Memory B cell (primary cell): ENCODE measurements at regions not wholly inside any gene's neighbourhood (a gene's known extent, or its start where the extent isn't known, plus 50 kb on each side); places are given as distances from the start of the nearest gene placed in this dataset.

Experiments used
- ATAC-seq: fragments of 150-1000 bp; cut with Tn5 transposase; 2 replicates; pipeline ENCODE4 v1.10.0; 2021; ENCODE audit warnings: low read depth, mild to moderate bottlenecking, moderate library complexity
- DNase-seq, 2 donors: peaks; one replicate each; pipeline ENCODE4 v3.0.0; 2022; ENCODE audit warnings: low spot score in 2 of 2
- H3K27ac Mint-ChIP-seq: one replicate; pipeline ENCODE4 v1.8.0; 2022; ENCODE audit warnings: mild to moderate bottlenecking, moderate library complexity, mixed read lengths
- H3K27me3 Mint-ChIP-seq: one replicate; pipeline ENCODE4 v1.8.0; 2022; ENCODE audit warnings: mixed read lengths
- H3K36me3 Mint-ChIP-seq: one replicate; pipeline ENCODE4 v1.8.0; 2022; ENCODE audit warnings: mild to moderate bottlenecking, mixed read lengths
- H3K4me1 Mint-ChIP-seq: one replicate; pipeline ENCODE4 v1.8.0; 2022; ENCODE audit warnings: mixed read lengths
- H3K4me3 Mint-ChIP-seq: one replicate; pipeline ENCODE4 v1.8.0; 2022; ENCODE audit warnings: mild to moderate bottlenecking, moderate library complexity, mixed read lengths
- H3K9me3 Mint-ChIP-seq: one replicate; pipeline ENCODE4 v1.8.0; 2022; ENCODE audit warnings: mixed read lengths

DNA sequence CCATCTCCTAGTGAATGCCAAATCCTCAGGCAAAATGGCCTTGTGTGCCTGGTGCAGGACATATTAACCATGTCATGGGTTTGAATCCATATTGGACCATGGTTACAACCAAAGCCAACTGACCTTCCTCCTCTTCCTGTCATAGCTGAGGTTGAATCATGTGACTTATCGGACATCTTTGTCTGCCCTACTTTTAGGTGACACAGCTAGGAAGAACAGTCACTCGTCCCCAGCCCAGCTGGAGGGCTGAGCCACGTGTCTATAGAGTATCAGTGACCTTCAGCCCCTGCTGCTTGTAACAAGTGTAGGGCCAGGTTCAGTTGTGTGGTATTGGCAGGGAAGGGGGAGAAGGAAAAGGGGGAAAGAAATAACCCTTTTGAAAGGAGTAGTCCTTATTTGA, 225.2 kb downstream of the KTN1 start:
- Mint-ChIP-seq H3K4me3 (no peak overlapping the region), H3K4me1 (peaks cover 4% of the 10 kb centered on the region), H3K27ac (no peak overlapping the region), H3K27me3 (peaks cover 5% of the 10 kb centered on the region), H3K36me3 (no peaks in the 10 kb centered on the region), H3K9me3 (no peaks in the 10 kb centered on the region)
- ATAC-seq (no peak), DNase-seq (no peak)

DNA sequence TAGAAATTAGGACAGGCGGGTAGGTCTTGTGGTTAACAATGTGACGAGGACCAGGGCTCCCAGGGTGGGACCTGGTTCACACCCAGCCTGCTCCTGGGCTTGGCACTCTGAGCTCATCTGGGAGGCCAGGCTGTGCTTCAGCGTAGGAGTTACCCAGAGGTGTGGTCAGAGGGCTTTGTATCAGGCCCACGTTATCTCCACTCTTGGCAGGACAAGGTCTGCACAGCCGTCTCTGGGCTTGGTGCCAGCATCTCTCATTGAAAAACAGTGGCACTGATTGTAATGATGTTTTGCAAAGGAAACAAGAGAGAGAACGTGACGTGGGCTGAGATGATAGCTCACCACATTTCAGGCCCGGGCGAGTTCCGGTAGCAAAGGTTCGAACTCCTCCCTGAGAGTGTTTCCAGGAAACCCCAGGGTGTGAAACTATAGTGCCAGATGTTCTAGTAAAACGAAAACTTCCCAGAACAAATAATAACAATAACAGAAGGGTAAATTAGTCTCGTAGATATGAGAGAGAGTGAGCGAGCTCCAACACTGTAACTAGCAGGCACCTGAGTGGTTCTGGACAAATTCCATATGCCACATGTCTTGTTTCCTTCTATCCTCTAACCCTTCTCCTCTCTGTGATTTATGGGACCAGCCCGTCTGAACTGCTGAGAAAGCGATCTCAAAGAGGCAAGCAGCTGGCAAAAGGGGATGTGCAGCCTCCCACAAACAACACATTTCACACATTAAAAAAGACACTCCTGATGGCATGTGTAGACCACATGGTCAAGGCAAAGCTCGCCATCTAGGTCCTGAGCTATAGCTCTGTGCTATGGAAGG, 227.3 kb downstream of the KTN1 start:
- H3K4me3 Mint-ChIP-seq = no peak overlapping the region
- peaks cover 1% of the 10 kb centered on the region for H3K36me3 Mint-ChIP-seq
- DNase-seq (no peak), ATAC-seq (no peak)
- H3K9me3 Mint-ChIP-seq = peaks cover 4% of the 10 kb centered on the region
- peaks cover 10% of the 10 kb centered on the region for H3K27me3 Mint-ChIP-seq
- H3K27ac Mint-ChIP-seq = no peak overlapping the region
- peaks cover 4% of the 10 kb centered on the region for H3K4me1 Mint-ChIP-seq

DNA sequence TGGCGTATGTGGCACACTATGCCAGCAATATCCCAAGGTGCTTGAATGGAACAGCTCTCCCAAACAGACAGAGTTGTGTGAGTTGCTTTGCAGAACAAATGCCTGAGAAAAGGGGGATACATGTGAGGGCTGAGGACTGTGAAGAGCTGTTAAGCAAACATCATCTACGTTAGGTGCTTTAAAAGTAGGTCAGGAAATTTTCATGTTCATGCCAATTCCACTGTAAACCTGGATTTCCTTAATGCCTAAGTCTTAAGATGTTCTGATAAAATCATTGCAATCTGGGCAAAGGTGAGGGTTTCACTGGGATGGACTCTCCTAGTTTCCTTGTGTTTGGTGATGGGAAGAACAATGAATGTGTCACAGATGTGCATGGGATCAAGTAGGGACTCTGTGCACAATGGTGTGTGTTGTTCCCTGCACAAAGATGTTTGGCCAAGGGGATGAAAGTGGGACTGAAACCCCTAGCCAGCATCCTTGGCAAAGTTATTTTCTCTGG, 227.9 kb downstream of the KTN1 start:
- Mint-ChIP-seq H3K36me3 (peaks cover 1% of the 10 kb centered on the region), H3K27me3 (peaks cover 10% of the 10 kb centered on the region), H3K27ac (no peak overlapping the region), H3K4me3 (no peak overlapping the region), H3K9me3 (peaks cover 4% of the 10 kb centered on the region), H3K4me1 (peaks cover 4% of the 10 kb centered on the region)
- ATAC-seq = no peak
- no peak for DNase-seq

DNA sequence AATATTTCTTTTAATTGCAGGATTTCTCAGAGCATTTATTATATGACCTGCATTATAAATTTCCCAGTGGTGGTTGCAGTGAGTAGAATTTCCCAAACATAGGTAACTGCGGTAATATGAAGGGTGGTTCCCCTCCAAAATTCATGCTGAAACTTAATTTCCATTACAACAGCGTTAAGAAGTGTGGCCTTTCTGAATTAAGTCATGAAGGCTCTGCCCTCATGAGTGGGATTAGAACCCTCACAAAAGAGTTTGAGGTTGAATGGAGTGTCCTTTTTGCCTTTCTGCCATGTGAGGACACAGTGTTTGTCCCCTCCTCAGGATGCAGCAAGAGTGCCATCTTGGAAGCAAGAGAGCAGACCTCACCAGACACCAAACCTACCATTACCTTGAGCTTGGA, 233.6 kb downstream of the KTN1 start:
- peaks cover 1% of the 10 kb centered on the region for H3K36me3 Mint-ChIP-seq
- H3K4me1 Mint-ChIP-seq = no peaks in the 10 kb centered on the region
- no peak for ATAC-seq
- no peak for DNase-seq
- H3K4me3 Mint-ChIP-seq = no peak overlapping the region
- peaks cover 5% of the 10 kb centered on the region for H3K27me3 Mint-ChIP-seq
- H3K27ac Mint-ChIP-seq = no peak overlapping the region
- peaks cover 5% of the 10 kb centered on the region for H3K9me3 Mint-ChIP-seq

DNA sequence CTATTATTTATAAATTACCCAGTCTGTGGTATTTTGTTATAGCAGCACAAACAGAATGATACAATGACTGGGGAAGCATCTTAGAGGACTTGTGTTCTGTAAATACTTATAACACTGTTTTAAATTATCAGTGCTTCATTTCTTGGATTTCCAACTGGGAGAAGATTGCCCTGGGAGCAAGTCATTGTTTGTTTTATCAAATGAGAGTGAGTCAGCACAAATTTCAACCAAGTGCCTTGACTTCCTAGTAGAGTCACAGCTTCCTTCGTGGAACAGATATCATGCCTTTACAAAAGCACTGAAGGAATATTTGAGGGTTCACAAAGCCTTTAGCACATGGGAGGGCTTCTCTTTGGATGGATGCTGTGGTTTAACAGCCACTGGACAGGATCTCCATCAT, 234.1 kb downstream of the KTN1 start:
- no peak for ATAC-seq
- H3K9me3 Mint-ChIP-seq = peaks cover 5% of the 10 kb centered on the region
- H3K27me3 Mint-ChIP-seq = peaks cover 5% of the 10 kb centered on the region
- no peaks in the 10 kb centered on the region for H3K4me1 Mint-ChIP-seq
- no peak for DNase-seq
- no peak overlapping the region for H3K4me3 Mint-ChIP-seq
- peaks cover 1% of the 10 kb centered on the region for H3K36me3 Mint-ChIP-seq
- no peak overlapping the region for H3K27ac Mint-ChIP-seq

DNA sequence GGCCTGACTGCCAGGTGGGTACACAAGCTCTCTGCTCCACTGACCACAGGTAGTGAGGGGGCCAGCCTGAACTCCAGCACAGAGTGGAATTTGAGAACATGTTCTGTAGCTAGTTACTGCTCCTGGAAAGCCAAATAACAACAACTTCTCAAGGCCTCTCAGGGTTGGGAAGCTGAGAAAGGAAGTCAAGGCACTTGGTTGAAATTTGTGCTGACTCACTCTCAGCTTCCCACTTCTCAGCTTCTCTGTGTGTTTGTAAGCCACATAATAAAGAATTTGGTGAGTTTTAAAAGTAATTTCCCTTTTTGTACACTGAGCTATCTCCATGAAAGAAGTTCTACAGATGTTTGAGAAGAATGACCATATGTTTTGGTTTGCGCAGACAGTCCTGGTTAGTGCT, 234.9 kb downstream of the KTN1 start:
- H3K36me3 Mint-ChIP-seq = peaks cover 1% of the 10 kb centered on the region

DNA sequence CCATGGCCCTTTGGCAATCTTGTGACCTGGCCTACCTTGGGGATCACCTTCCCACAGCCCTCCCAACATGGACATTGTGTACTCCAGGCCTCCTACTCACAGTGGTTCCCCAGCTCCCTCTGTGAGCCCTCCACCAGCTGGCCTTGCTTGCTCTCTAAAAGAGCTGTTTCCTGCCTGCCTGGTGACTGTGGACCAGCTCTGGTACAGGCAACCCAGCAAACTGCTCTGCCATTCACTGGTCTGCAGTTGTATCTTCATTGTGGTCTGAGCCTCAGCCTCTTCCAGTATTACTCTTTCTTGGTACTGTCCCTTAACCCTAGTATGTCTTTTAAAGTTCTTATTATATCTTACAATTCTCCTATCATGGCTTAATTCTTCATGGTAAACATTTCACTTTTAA, 236.2 kb downstream of the KTN1 start:
- no peak overlapping the region for H3K4me3 Mint-ChIP-seq
- H3K9me3 Mint-ChIP-seq = peaks cover 1% of the 10 kb centered on the region
- DNase-seq (no peak), ATAC-seq (no peak)
- no peak overlapping the region for H3K27ac Mint-ChIP-seq
- no peaks in the 10 kb centered on the region for H3K4me1 Mint-ChIP-seq
- no peaks in the 10 kb centered on the region for H3K27me3 Mint-ChIP-seq
- H3K36me3 Mint-ChIP-seq = no peaks in the 10 kb centered on the region

More for the DNA sequence above, 234.9 kb downstream of the KTN1 start:
- Mint-ChIP-seq H3K4me1 (no peaks in the 10 kb centered on the region), H3K27ac (no peak overlapping the region), H3K27me3 (peaks cover 5% of the 10 kb centered on the region), H3K9me3 (peaks cover 5% of the 10 kb centered on the region), H3K4me3 (no peak overlapping the region)
- DNase-seq (no peak), ATAC-seq (no peak)

DNA sequence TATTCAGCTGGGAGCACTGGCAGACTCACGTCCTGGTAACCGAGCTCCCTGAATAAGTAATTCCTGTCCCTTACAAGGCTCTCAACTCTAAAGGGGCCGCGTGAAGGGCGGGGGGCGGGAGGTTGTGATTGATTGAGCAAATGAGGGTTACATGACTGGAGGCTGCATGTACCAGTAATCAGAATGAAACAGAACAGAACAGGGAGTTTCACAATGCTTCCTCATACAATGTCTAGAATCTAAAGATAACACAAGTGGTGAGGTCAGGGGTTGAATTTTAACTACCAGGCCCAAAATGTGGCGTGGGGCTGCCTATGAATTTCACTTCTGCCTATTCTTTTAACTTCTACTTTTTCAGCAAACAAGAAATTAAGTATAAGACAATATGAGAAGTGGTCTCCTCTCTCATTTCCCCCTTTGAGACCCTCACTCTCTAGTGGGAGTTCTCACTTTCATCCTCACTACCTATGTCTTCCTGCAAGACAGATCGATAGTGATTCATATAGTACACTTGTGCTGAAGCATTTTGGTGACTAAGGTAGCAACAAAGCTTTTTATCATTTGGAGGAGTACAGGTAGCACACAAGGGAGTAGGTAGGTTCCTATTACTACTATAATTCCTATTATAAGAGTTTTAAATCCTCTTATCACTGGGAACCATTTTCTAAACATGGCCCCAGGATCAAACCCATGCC, 239.8 kb downstream of the KTN1 start:
- H3K4me3 Mint-ChIP-seq = no peak overlapping the region
- no peaks in the 10 kb centered on the region for H3K4me1 Mint-ChIP-seq
- no peak overlapping the region for H3K27ac Mint-ChIP-seq
- H3K27me3 Mint-ChIP-seq = no peaks in the 10 kb centered on the region
- no peaks in the 10 kb centered on the region for H3K9me3 Mint-ChIP-seq
- H3K36me3 Mint-ChIP-seq = no peaks in the 10 kb centered on the region
- ATAC-seq = no peak
- no peak for DNase-seq

DNA sequence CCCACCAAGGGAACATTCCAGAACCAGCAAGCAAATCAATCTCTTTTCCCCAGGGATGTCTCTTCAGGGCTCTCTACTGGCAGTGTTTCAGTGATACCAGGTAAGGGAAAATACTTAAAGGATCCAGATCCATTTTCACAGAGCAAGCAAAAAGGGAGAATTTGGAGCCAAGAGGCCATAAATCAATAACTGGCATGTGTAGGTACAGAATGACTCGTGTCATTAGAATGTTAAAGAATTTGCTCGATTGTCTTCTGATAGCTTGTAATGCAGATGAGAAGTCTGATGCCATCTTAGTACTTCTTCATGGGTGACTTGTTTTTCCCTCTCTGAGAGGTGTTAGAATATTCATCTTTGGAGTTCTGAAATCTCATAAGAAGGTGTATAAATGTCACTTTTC, 242.9 kb downstream of the KTN1 start:
- Mint-ChIP-seq H3K9me3 (no peaks in the 10 kb centered on the region), H3K4me1 (no peaks in the 10 kb centered on the region), H3K4me3 (no peak overlapping the region), H3K27me3 (peaks cover 7% of the 10 kb centered on the region), H3K27ac (no peak overlapping the region), H3K36me3 (no peaks in the 10 kb centered on the region)
- DNase-seq = no peak
- ATAC-seq = no peak

DNA sequence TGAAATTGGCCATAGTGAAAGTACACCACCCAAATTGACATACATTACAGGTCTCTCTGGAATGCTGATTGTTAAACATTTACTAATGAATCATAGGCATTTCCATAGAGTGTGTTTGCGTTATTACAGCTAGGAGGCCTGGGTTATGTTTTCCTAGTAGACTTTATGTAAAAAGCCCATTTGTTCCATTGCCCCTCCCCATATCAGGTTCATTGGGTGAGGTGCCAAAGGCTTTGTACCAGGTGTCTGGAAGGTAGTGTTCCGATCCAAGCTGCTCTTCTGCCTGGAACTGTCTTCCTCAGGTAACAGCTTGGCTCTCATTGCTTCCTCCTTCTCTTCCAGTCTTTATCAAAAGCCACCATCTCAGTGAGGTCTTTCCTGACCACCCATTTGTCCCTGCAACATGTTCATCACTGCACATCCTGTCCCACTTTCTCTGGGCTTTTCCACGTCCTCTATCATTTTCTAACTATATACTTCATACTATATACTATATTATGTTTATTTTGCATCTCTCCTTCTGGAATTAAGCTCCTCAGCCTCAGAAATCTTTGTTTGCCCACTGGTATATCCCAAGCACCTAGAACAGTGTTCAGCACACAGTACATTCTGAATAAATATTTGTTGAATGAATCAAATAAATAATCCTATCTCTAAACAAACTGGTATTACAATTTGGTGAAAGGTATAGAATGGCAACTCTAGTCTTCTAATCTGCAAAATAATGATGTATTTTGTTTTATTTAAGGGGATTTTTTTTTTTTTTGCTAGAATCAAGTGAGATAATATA, 252.3 kb downstream of the KTN1 start:
- Mint-ChIP-seq H3K4me1 (no peaks in the 10 kb centered on the region), H3K9me3 (no peaks in the 10 kb centered on the region), H3K4me3 (no peak overlapping the region), H3K27me3 (peaks cover 6% of the 10 kb centered on the region), H3K27ac (no peak overlapping the region), H3K36me3 (no peaks in the 10 kb centered on the region)
- ATAC-seq (no peak), DNase-seq (no peak)

DNA sequence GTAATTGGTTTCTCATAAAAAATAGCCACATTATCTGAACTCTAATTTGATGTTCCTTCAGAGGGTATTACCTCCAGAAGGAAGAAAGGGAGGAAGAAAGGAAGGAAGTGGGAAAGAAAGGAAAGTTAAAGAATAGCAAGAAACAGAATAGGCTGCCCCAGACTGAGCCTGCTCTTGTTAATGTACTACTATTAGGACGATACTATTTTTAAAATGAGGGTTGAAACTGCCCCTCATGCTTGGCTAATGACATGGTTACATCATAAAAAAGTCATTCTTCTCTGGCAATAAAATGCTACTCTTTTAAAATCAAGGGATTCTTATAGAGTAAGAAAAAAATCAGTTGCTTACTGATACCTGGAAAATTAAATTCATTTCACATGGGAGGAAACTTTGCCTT, 253.0 kb downstream of the KTN1 start:
- ATAC-seq (no peak), DNase-seq (no peak)
- Mint-ChIP-seq H3K36me3 (no peaks in the 10 kb centered on the region), H3K4me3 (no peak overlapping the region), H3K9me3 (no peaks in the 10 kb centered on the region), H3K4me1 (no peaks in the 10 kb centered on the region), H3K27me3 (peaks cover 6% of the 10 kb centered on the region), H3K27ac (no peak overlapping the region)

DNA sequence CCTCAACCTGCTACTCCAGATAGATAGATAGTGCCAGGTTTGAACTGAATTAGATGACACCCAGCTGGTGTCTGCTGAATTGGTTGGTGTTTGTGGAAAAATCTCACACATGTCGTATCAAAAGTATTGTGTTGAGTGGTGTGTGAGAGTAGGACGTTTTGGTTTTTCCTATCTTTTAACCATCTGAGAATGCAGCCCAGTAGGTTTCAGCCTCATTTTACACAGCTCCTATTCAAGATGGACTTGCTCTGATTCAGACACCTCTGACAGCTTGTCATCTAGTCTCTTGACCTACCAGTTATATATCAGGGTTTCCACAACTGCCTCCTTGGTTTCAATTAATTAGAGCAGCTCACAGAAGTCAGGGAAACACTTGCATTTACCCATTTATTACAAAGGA, 254.4 kb downstream of the KTN1 start:
- no peak for ATAC-seq
- Mint-ChIP-seq H3K27ac (no peak overlapping the region), H3K9me3 (no peaks in the 10 kb centered on the region), H3K4me3 (no peak overlapping the region), H3K27me3 (peaks cover 6% of the 10 kb centered on the region), H3K36me3 (no peaks in the 10 kb centered on the region), H3K4me1 (no peaks in the 10 kb centered on the region)
- DNase-seq = no peak

DNA sequence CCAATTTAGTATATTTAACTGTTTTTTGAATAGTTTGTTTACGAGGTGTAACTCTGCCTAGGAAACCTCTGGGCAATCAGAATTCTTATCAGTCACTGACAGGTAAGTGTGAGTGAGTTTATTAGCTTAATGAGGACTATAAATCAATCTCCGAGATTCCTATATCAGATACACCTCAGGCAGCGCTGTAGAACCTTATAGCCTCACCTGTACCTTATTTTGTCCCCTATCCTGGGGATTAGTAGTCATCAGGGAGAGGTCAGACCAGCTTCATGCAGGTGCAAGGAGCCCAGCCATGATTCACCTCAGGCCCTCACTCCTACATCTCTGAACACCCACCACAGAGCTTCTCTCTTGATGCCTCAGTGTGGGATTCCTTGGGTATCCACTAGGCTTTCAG, 256.0 kb downstream of the KTN1 start:
- ATAC-seq (no peak), DNase-seq (no peak)
- no peaks in the 10 kb centered on the region for H3K4me1 Mint-ChIP-seq
- no peaks in the 10 kb centered on the region for H3K36me3 Mint-ChIP-seq
- no peak overlapping the region for H3K4me3 Mint-ChIP-seq
- no peak overlapping the region for H3K27ac Mint-ChIP-seq
- peaks cover 6% of the 10 kb centered on the region for H3K27me3 Mint-ChIP-seq
- no peaks in the 10 kb centered on the region for H3K9me3 Mint-ChIP-seq

DNA sequence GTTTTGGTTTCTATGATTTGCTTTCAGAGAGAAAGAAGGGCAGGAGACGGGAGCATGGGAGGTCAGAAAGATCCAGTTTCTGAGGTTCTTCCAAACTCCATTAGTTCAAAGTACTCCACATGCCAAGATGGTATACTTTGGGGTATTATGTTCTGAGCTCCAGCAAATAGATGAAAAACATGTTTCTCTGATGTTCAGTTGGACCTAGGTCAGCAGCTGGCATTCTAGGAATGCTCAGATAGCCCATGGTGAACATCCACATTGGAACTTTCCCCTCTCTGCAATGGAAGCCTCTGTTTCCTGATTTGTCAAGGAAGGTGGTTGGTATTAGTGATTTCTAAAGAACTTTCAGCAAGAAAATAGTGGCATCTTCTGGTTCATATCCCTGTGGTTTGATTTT, 257.5 kb downstream of the KTN1 start:
- ATAC-seq (no peak), DNase-seq (no peak)
- H3K4me3 Mint-ChIP-seq = no peak overlapping the region
- no peak overlapping the region for H3K27ac Mint-ChIP-seq
- H3K27me3 Mint-ChIP-seq = peaks cover 6% of the 10 kb centered on the region
- H3K9me3 Mint-ChIP-seq = no peaks in the 10 kb centered on the region
- H3K36me3 Mint-ChIP-seq = no peaks in the 10 kb centered on the region
- H3K4me1 Mint-ChIP-seq = no peaks in the 10 kb centered on the region
